SK-N-MC (cell line): ENCODE measurements at regions not wholly inside any gene's neighbourhood (a gene's known extent, or its start where the extent isn't known, plus 50 kb on each side); places are given as distances from the start of the nearest gene placed in this dataset.
"Not testable (repeated sequence)": the region's sequence is repeated elsewhere in the genome, so short reads cannot be mapped to it uniquely, and the experiment has no call there.

ENCODE experiments used
- DNase-seq: peaks from one replicate; pipeline ENCODE4 v3.0.0-alpha.2; 2011; ENCODE audit warnings: low read depth, low spot score
- H3K27ac ChIP-seq: fragments of 200-600 bp; sonication (generic); 2 replicates; pipeline ENCODE4 v1.5.1; 2016; ENCODE audit warnings: mixed run types
- H3K36me3 ChIP-seq: fragments of 200-600 bp; sonication (generic); 2 replicates; pipeline ENCODE4 v1.6.1; 2017; ENCODE audit warnings: antibody characterized with exemption, low read length, mixed read lengths; ENCODE audit not compliant: insufficient read depth
- H3K4me3 ChIP-seq: fragments of 200-600 bp; sonication (generic); 2 replicates; pipeline ENCODE4 v1.5.1; 2016
- H3K9ac ChIP-seq: fragments of 200-600 bp; sonication (generic); 2 replicates; pipeline ENCODE4 v1.8.0; 2017; ENCODE audit warnings: mixed run types, mixed read lengths; ENCODE audit not compliant: insufficient read length
- H3K9me3 ChIP-seq: fragments of 200-600 bp; sonication (generic); 2 replicates; pipeline ENCODE4 v1.6.1; 2017; ENCODE audit warnings: low read depth, mild to moderate bottlenecking, antibody characterized with exemption, low read length, moderate library complexity, mixed read lengths
- EZH2 ChIP-seq: fragments of 200-600 bp; sonication (generic); IDR thresholded peaks from one replicate; pipeline ENCODE4 v1.6.1; 2017; ENCODE audit warnings: antibody characterized with exemption
- FOXP2 ChIP-seq: optimal IDR thresholded peaks from 2 replicates; pipeline ENCODE3; 2011; ENCODE audit warnings: mild to moderate bottlenecking, moderate library complexity; ENCODE audit not compliant: insufficient read depth; ENCODE audit errors: extremely low read length, control extremely low read depth
- POLR2AphosphoS5 ChIP-seq: IDR thresholded peaks from 2 replicates; pipeline ENCODE4 v1.6.1; 2012; ENCODE audit warnings: mild to moderate bottlenecking, low read depth, low read length, borderline replicate concordance

DNA sequence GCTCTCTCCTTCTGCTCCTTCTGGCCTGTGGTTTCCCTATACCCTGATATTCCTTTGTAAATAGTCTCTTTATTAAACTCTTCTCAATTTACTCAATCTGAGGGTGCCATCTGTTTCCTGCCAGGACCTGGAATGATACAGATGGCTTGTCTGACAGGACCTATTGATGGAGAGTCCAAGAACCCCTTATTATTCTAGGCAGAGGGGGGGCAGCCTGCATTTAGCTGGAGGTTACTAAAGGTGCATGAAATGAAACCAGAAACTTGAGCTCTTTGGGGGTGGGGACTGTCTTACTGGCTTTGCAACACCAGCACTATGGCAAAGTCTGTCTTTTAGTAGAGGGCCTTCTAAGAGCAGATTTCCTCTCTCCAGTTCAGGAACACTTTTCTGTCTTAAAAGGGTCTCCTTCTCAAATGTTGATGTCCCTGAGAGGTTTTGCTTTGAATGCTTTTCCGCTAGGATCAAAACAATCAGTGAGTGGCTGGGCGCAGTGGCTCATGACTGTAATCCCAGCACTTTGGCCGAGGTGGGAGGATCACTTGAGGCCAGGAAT lies 162.5 kb upstream of the MED14 start:
- no peak for DNase-seq
- H3K9me3 ChIP-seq = no peaks in the 10 kb centered on the region

DNA sequence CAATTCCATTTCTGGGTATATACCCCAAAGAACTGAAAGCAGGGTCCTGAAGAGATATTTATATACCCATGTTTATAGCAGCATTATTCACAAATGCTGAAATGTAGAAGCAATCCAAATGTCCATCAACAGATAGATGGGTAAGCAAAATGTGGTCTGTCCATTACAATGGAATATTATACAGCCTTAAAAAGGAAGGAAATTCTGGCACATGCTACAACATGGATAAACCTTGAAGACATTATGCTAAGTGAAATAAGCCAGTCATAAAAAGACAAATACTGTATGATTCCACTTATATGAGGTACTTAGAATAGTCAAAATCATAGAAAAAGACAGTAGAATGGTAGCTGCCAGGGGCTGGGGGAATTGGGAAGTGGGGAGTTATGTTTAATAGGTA lies 169.4 kb upstream of the MED14 start:
- H3K4me3 ChIP-seq, H3K9ac ChIP-seq, DNase-seq, H3K36me3 ChIP-seq, H3K27ac ChIP-seq, H3K9me3 ChIP-seq: not testable (repeated sequence)

More for the DNA sequence above, 162.5 kb upstream of the MED14 start:
- Histone ChIP-seq H3K4me3 (no peak overlapping the region), H3K27ac (no peak overlapping the region), H3K9ac (no peak overlapping the region), H3K36me3 (no peaks in the 10 kb centered on the region)
- TF ChIP-seq FOXP2 = no peak
- TF ChIP-seq EZH2 = no peak
- TF ChIP-seq POLR2AphosphoS5 = no peak

DNA sequence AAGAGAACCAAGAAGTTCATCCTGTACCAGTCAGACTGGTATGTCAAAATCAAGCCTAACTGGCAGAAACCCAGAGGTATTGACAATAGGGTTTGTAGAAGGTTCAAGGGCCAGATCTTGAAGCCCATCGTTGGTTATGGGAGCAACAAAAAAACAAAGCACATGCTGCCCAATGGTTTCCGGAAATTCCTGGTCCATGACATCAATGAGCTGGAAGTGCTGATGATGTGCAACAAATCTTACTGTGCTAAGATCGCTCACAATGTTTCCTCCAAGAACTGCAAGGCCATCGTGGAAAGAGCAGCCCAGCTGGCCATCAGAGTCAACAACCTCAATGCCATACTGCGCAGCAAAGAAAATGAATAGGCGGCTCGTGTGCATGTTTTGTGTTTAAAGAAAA lies 172.7 kb upstream of the MED14 start:
- Histone ChIP-seq H3K36me3 (no peaks in the 10 kb centered on the region), H3K27ac (no peak overlapping the region), H3K9ac (no peak overlapping the region), H3K4me3 (no peak overlapping the region), H3K9me3 (no peaks in the 10 kb centered on the region)
- TF ChIP-seq EZH2 (no peak), FOXP2 (no peak), POLR2AphosphoS5 (no peak)
- no peak for DNase-seq

DNA sequence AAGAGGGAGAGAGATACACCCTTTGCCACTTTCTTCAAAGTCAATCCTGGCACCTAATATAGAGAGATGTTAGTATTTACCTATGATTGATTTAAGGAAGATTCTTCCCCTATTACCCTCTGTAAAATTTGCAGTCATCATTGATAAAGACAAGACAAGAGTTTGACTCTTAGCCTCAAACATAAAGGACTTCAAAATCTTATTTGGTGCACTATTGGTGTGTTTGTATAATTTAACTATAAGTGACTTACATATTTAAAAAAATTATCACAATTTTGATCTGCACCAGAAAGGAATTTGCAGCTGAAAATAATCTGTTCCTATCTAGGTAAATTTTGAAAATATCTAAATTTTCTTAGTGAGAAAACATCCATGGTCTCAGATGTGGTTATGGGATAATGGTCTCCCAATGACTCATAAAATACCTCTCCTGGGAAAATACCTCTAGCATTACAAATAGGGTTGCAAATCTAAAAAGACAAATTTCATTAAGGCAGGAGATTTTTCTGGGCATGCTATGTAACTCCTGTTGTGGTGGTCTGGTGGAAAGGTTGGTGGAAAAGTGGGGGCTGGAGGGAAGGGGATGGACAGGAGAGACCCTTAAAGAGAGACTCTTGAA lies 173.6 kb upstream of the MED14 start:
- no peak overlapping the region for H3K4me3 ChIP-seq
- no peak overlapping the region for H3K27ac ChIP-seq
- H3K36me3 ChIP-seq = no peaks in the 10 kb centered on the region
- no peaks in the 10 kb centered on the region for H3K9me3 ChIP-seq
- DNase-seq = no peak
- H3K9ac ChIP-seq = no peak overlapping the region
- no peak for TF ChIP-seq EZH2
- TF ChIP-seq FOXP2 = no peak
- no peak for TF ChIP-seq POLR2AphosphoS5

DNA sequence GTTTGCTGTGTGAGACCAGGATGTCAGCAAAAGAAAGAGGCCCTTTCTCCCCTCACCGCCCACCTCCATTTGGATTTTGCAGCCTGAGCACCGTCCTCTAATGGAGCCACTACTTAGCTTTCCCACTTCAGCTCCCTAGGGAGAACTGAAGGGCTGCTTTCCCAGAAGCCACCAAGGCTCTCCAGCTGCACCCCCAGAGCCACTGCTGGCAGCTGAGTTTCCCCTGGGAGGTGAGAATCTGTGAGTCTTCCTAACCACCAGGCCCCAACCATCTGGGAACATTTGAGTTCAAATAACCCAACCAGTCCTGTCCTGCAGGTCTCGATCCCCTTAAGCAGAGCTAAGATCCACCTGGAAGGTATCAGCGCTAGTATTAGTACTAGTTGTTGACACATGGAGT lies 173.1 kb upstream of the USP9X start:
- H3K36me3 ChIP-seq = no peaks in the 10 kb centered on the region
- TF ChIP-seq FOXP2 (no peak), EZH2 (no peak), POLR2AphosphoS5 (no peak)
- no peak overlapping the region for H3K4me3 ChIP-seq
- no peak overlapping the region for H3K9ac ChIP-seq
- no peaks in the 10 kb centered on the region for H3K9me3 ChIP-seq
- no peak overlapping the region for H3K27ac ChIP-seq
- no peak for DNase-seq

DNA sequence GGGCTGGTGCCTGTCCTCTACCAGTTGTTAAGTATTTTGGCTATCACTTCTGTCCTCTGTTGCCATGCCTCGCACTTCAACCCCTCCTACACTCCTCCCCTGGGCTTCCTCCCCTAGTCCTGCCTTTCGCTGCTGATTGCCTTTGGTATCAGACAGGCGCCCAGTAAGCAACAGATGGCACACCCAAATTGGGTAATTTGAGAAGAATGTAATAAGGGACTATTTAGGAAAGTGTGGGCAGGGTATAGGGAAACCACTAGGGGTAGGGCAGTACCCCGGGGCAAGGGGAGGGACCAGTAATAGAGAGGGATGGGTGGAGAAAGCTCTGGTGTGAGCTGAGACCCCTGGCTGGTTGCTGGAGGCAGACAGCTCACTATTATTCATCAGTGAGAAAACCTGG lies 172.7 kb upstream of the USP9X start:
- no peak for DNase-seq
- Histone ChIP-seq H3K9me3 (no peaks in the 10 kb centered on the region), H3K27ac (no peak overlapping the region), H3K9ac (no peak overlapping the region), H3K4me3 (no peak overlapping the region), H3K36me3 (no peaks in the 10 kb centered on the region)
- TF ChIP-seq POLR2AphosphoS5 = no peak
- TF ChIP-seq FOXP2 = no peak
- no peak for TF ChIP-seq EZH2

DNA sequence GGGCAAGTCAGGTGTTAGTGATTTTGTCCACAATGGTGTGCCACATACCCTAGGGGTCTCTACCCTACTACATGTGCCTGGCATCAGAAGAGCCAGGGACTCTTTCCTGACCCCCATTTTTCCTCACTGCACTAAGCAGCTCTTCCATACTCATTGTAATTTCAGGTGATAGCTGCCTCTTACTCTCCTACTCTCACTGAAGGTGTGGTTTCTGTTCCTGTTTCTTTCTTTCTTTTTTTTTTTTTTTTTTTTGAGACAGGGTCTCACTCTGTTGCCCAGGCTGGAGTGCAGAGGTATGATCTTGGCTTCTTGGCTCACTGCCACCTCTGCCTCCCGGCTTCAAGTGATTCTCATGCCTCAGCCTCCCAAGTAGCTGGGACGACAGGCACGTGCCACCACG lies 164.9 kb upstream of the USP9X start:
- TF ChIP-seq POLR2AphosphoS5 (no peak), EZH2 (no peak), FOXP2 (no peak)
- H3K9ac ChIP-seq = no peak overlapping the region
- no peak for DNase-seq

DNA sequence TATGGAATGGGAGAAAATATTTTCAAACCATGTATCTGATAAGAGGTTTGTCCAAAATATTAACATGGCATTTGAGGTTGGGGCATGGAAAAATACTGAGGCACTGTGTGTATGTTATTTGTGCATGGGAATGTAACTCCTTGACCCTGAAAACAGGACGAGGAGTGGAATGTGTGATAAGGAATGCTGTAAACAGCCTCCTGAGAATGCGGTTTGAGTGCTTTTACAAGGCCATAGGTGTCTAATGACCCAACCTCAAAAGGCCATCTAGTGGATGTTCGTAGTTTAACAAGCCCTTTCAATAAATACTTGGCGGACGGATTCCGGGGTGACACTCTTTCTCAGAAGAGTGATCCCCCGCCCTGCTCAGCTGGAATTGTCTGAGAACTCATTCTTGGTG lies 162.9 kb upstream of the USP9X start:
- Histone ChIP-seq H3K4me3 (no peak overlapping the region), H3K36me3 (no peaks in the 10 kb centered on the region), H3K27ac (no peak overlapping the region), H3K9me3 (no peaks in the 10 kb centered on the region), H3K9ac (no peak overlapping the region)
- no peak for TF ChIP-seq EZH2
- TF ChIP-seq POLR2AphosphoS5 = no peak
- no peak for TF ChIP-seq FOXP2
- DNase-seq = no peak

More for the DNA sequence above, 164.9 kb upstream of the USP9X start:
- no peak overlapping the region for H3K27ac ChIP-seq
- H3K36me3 ChIP-seq = no peaks in the 10 kb centered on the region
- no peak overlapping the region for H3K4me3 ChIP-seq
- H3K9me3 ChIP-seq = no peaks in the 10 kb centered on the region

DNA sequence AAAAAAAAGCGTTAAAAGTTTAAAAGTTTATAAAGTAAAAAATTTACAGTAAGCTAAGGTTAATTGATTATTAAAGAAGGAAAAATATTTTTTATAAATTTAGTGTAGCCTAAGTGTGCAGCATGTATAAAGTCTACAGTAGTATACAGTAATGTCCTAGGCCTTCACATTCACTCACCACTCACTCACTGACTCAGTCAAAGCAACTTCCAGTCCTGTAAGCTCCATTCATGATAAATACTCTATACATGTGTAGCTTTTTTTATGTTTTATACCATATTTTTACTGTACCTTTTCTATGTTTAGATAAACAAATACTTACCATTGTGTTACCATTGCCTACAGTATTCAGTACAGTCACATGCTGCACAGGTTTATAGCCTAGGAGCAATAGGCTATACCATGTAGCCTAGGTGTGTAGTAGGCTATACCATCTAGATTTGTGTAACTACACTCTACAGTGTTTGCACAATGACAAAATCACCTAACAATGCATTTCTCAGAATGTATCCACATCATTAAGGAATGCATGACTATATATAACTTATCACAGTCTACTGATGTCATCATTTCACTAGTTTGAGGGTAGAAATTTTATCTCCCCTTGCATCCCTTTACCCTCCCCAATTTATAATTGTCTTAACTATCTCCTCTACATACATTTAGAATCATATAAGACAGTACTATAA lies 158.4 kb upstream of the USP9X start:
- H3K4me3 ChIP-seq, DNase-seq, H3K27ac ChIP-seq, H3K9me3 ChIP-seq, H3K36me3 ChIP-seq, H3K9ac ChIP-seq: not testable (repeated sequence)
